GM10847 (cell line): ENCODE measurements at regions not wholly inside any gene's neighbourhood (a gene's known extent, or its start where the extent isn't known, plus 50 kb on each side); places are given as distances from the start of the nearest gene placed in this dataset.
A peak's percentile ranks its signal among the peaks of the same experiment; 100 is the strongest.

Experiments
- POLR2A ChIP-seq: IDR thresholded peaks from 2 replicates; pipeline ENCODE4 v1.6.1; 2011; ENCODE audit not compliant: insufficient read length; ENCODE audit errors: extremely low read depth

- TF ChIP-seq POLR2A, result no peak
Observed at GRCh38 chr15:89404023-89404422, 69.4 kb upstream of the POLG start.

- no peak for TF ChIP-seq POLR2A
Observed at GRCh38 chr15:89402518-89402805, 67.8 kb upstream of the POLG start.

GRCh38 chr15:89401631-89402517 lies 67.2 kb upstream of the POLG start:
- no peak for TF ChIP-seq POLR2A

- no peak for TF ChIP-seq POLR2A
Observed at GRCh38 chr15:89400782-89401545, 66.3 kb upstream of the POLG start.

GRCh38 chr15:89400116-89400781 lies 65.6 kb upstream of the POLG start:
- no peak for TF ChIP-seq POLR2A

- TF ChIP-seq POLR2A, result peak; percentile 10
Observed at GRCh38 chr15:89399238-89400115, 64.9 kb upstream of the POLG start.

GRCh38 chr15:89398896-89399237 lies 64.2 kb upstream of the POLG start:
- TF ChIP-seq POLR2A, result no peak

GRCh38 chr15:89397653-89398023 lies 63.0 kb upstream of the POLG start:
- no peak for TF ChIP-seq POLR2A

- TF ChIP-seq POLR2A, result no peak
Observed at GRCh38 chr15:89396723-89397652, 62.4 kb upstream of the POLG start.

- TF ChIP-seq POLR2A, result no peak
Observed at GRCh38 chr15:89395996-89396395, 61.4 kb upstream of the POLG start.

- no peak for TF ChIP-seq POLR2A
Observed at GRCh38 chr15:89395461-89395871, 60.8 kb upstream of the POLG start.

- no peak for TF ChIP-seq POLR2A
Observed at GRCh38 chr15:89395031-89395430, 60.4 kb upstream of the POLG start.

- no peak for TF ChIP-seq POLR2A
Observed at GRCh38 chr15:89393056-89393455, 58.4 kb upstream of the POLG start.

- TF ChIP-seq POLR2A, result no peak
Observed at GRCh38 chr15:89391685-89392257, 57.1 kb upstream of the POLG start.
